ENCODE measurements at regions not wholly inside any gene's neighbourhood (a gene's known extent, or its start where the extent isn't known, plus 50 kb on each side); places are given as distances from the start of the nearest gene placed in this dataset.

GRCh38 chr14:61965030-61965745 is 203.0 kb downstream of the SNAPC1 start:
- H3K27me3 ChIP-seq (ENCODE audit: control insufficient read depth, insufficient read depth, low read length): no peaks in the 10 kb centered on the region
- H3K4me3 ChIP-seq (ENCODE audit: low read length): no peak overlapping the region
- H3K36me3 ChIP-seq (ENCODE audit: control insufficient read depth, insufficient read depth, low read length): no peaks in the 10 kb centered on the region
- H3K9me3 ChIP-seq (ENCODE audit: control insufficient read depth, low read depth, low read length): no peaks in the 10 kb centered on the region
- no peak overlapping the region for H3K27ac ChIP-seq (ENCODE audit: low read length)
- no peak for DNase-seq
- H3K4me1 ChIP-seq (ENCODE audit: control insufficient read depth, insufficient read depth, low read length): no peaks in the 10 kb centered on the region
- WGBS (ENCODE audit: insufficient coverage, low lambda C conversion rate): 80% methylated on average over 1 of the region's 2 CpGs

DNA sequence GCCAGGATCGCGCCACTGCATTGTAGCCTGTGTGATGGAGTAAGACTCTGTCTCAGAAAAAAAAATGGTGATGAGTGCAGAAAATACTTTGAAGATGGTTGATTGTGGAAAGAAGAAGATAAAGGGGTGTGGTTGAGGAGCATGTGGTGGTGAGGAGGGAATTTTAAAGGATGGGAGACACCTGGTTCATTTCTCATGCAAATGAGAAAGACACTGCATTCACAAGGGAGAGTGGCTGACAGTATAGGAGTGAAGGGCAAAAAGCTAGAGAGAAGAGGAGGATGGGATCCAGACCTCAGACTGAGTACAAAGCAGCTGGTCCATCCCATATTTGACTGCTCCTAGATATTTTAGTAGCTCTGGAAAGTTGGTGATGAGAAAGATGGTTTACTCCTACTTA is 206.0 kb downstream of the SNAPC1 start:
- Histone ChIP-seq H3K9me3 (ENCODE audit: control insufficient read depth, low read depth, low read length) (no peaks in the 10 kb centered on the region), H3K36me3 (ENCODE audit: control insufficient read depth, insufficient read depth, low read length) (no peaks in the 10 kb centered on the region), H3K27me3 (ENCODE audit: control insufficient read depth, insufficient read depth, low read length) (no peaks in the 10 kb centered on the region), H3K4me1 (ENCODE audit: control insufficient read depth, insufficient read depth, low read length) (no peaks in the 10 kb centered on the region), H3K4me3 (ENCODE audit: low read length) (no peak overlapping the region), H3K27ac (ENCODE audit: low read length) (no peak overlapping the region)
- DNase-seq: no peak
- WGBS (ENCODE audit: insufficient coverage, low lambda C conversion rate): 100% methylated on average over 2 of the region's 2 CpGs

DNA sequence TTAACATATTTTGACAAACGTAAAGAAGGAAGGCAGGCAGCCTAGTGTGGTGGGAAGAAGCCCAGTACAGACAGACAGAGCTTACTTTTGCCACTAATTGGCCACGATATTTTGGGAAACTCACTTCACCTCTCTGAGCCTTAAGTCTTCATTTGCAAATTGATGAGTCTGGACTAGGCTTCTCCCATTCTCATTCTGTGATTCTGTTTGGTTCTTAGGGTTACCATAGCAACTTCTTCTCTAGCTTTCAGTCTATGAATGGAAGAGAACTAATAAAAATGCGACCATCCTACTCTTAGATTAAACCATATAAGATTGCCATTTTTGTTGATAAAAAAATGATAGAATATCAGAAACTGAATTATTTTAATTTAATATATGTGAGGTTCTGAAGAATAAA is 210.5 kb downstream of the SNAPC1 start:
- no peaks in the 10 kb centered on the region for H3K36me3 ChIP-seq (ENCODE audit: control insufficient read depth, insufficient read depth, low read length)
- no CpG with 5 or more reads among the region's 3 CpGs for WGBS (ENCODE audit: insufficient coverage, low lambda C conversion rate)

GRCh38 chr14:61973981-61974380 is 211.8 kb downstream of the SNAPC1 start:
- no peaks in the 10 kb centered on the region for H3K4me1 ChIP-seq (ENCODE audit: control insufficient read depth, insufficient read depth, low read length)
- H3K36me3 ChIP-seq (ENCODE audit: control insufficient read depth, insufficient read depth, low read length): no peaks in the 10 kb centered on the region
- no peaks in the 10 kb centered on the region for H3K9me3 ChIP-seq (ENCODE audit: control insufficient read depth, low read depth, low read length)
- H3K4me3 ChIP-seq (ENCODE audit: low read length): no peak overlapping the region
- no peak for DNase-seq
- 100% methylated on average over 2 of the region's 5 CpGs for WGBS (ENCODE audit: insufficient coverage, low lambda C conversion rate)
- no peaks in the 10 kb centered on the region for H3K27me3 ChIP-seq (ENCODE audit: control insufficient read depth, insufficient read depth, low read length)
- no peak overlapping the region for H3K27ac ChIP-seq (ENCODE audit: low read length)

More for the DNA sequence above, 210.5 kb downstream of the SNAPC1 start:
- Histone ChIP-seq H3K4me3 (ENCODE audit: low read length) (no peak overlapping the region), H3K27ac (ENCODE audit: low read length) (no peak overlapping the region), H3K9me3 (ENCODE audit: control insufficient read depth, low read depth, low read length) (no peaks in the 10 kb centered on the region), H3K4me1 (ENCODE audit: control insufficient read depth, insufficient read depth, low read length) (no peaks in the 10 kb centered on the region), H3K27me3 (ENCODE audit: control insufficient read depth, insufficient read depth, low read length) (no peaks in the 10 kb centered on the region)
- no peak for DNase-seq

GRCh38 chr14:61977217-61977616 is 215.0 kb downstream of the SNAPC1 start:
- DNase-seq: no peak
- no peaks in the 10 kb centered on the region for H3K4me1 ChIP-seq (ENCODE audit: control insufficient read depth, insufficient read depth, low read length)
- H3K36me3 ChIP-seq (ENCODE audit: control insufficient read depth, insufficient read depth, low read length): no peaks in the 10 kb centered on the region
- no peak overlapping the region for H3K4me3 ChIP-seq (ENCODE audit: low read length)
- no peak overlapping the region for H3K27ac ChIP-seq (ENCODE audit: low read length)
- no peaks in the 10 kb centered on the region for H3K9me3 ChIP-seq (ENCODE audit: control insufficient read depth, low read depth, low read length)
- no peaks in the 10 kb centered on the region for H3K27me3 ChIP-seq (ENCODE audit: control insufficient read depth, insufficient read depth, low read length)

- no peak overlapping the region for H3K4me3 ChIP-seq (ENCODE audit: low read length)
- H3K4me1 ChIP-seq (ENCODE audit: control insufficient read depth, insufficient read depth, low read length): no peaks in the 10 kb centered on the region
- DNase-seq: no peak
- no peaks in the 10 kb centered on the region for H3K27me3 ChIP-seq (ENCODE audit: control insufficient read depth, insufficient read depth, low read length)
- H3K9me3 ChIP-seq (ENCODE audit: control insufficient read depth, low read depth, low read length): no peaks in the 10 kb centered on the region
- WGBS (ENCODE audit: insufficient coverage, low lambda C conversion rate): 100% methylated on average over 1 of the region's 2 CpGs
- no peak overlapping the region for H3K27ac ChIP-seq (ENCODE audit: low read length)
- H3K36me3 ChIP-seq (ENCODE audit: control insufficient read depth, insufficient read depth, low read length): no peaks in the 10 kb centered on the region
Observed at GRCh38 chr14:61988240-61988639, 226.0 kb downstream of the SNAPC1 start.

DNA sequence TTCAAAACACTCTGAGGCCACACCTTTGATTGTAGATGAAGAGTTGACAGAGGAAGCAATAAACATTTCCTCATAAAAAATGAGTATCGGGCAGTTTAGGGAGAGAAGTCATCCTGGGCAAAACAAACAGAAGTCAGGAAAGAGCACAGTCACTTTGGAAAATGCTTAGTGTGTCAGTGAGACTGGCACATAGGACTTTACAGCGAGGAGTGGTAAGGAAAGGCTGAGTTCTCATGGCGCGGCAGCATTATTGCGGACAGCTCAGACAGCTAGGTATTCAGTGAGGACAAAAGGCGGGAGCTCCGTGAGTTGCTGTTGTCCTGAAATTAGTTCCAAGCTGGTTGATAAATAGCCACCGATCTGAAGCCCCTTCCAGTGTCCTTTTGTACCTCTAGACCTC is 229.9 kb downstream of the SNAPC1 start:
- no peaks in the 10 kb centered on the region for H3K27me3 ChIP-seq (ENCODE audit: control insufficient read depth, insufficient read depth, low read length)
- H3K27ac ChIP-seq (ENCODE audit: low read length): no peak overlapping the region
- H3K4me3 ChIP-seq (ENCODE audit: low read length): no peak overlapping the region
- no peaks in the 10 kb centered on the region for H3K9me3 ChIP-seq (ENCODE audit: control insufficient read depth, low read depth, low read length)
- DNase-seq: peak; percentile 4 to 13
- no peaks in the 10 kb centered on the region for H3K4me1 ChIP-seq (ENCODE audit: control insufficient read depth, insufficient read depth, low read length)
- H3K36me3 ChIP-seq (ENCODE audit: control insufficient read depth, insufficient read depth, low read length): no peaks in the 10 kb centered on the region
- WGBS (ENCODE audit: insufficient coverage, low lambda C conversion rate): 40% methylated on average over 1 of the region's 8 CpGs

DNA sequence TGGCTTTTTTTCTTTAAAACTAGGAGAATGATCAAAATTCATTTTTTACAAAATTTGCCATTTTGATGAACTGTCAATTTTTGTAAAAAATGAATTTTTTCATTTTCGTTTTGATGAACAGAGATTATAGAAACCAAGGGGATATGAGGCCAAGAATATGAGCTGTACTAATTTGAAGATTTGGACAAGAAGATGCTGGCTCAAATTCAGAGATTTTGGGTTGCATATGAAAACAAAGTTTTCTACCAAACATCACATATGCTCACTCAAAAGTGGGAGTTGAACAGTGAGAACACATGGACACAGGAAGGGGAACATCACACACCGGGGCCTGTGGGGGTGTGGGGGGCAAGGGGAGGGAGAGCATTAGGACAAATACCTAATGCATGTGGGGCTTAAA is 230.7 kb downstream of the SNAPC1 start:
- DNase-seq: no peak
- H3K9me3 ChIP-seq (ENCODE audit: control insufficient read depth, low read depth, low read length): no peaks in the 10 kb centered on the region
- no peak overlapping the region for H3K4me3 ChIP-seq (ENCODE audit: low read length)
- H3K27ac ChIP-seq (ENCODE audit: low read length): no peak overlapping the region
- no peaks in the 10 kb centered on the region for H3K36me3 ChIP-seq (ENCODE audit: control insufficient read depth, insufficient read depth, low read length)
- no peaks in the 10 kb centered on the region for H3K27me3 ChIP-seq (ENCODE audit: control insufficient read depth, insufficient read depth, low read length)
- WGBS (ENCODE audit: insufficient coverage, low lambda C conversion rate): 71% methylated on average over 1 of the region's 2 CpGs
- H3K4me1 ChIP-seq (ENCODE audit: control insufficient read depth, insufficient read depth, low read length): no peaks in the 10 kb centered on the region

DNA sequence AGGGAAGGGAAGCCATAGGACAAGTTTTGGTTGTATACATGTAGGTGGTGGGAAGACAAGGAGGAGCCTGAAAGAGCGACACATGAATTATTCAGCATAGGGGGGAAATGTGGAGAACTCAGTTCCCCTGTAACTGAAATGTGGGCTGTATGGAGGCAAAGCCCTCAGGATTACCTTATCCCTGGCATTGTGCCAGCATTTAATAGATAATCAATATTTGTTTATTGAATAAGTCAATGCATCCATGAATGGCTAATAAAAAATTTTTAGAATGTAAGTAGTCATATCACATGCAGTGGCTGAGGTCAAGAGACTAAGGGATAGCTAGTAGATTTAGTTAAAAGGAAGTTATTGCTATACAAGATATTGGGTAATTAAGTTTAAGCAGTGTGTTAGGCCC is 232.4 kb downstream of the SNAPC1 start:
- Histone ChIP-seq H3K4me3 (ENCODE audit: low read length) (no peak overlapping the region), H3K27me3 (ENCODE audit: control insufficient read depth, insufficient read depth, low read length) (no peaks in the 10 kb centered on the region), H3K9me3 (ENCODE audit: control insufficient read depth, low read depth, low read length) (no peaks in the 10 kb centered on the region), H3K27ac (ENCODE audit: low read length) (no peak overlapping the region), H3K36me3 (ENCODE audit: control insufficient read depth, insufficient read depth, low read length) (no peaks in the 10 kb centered on the region), H3K4me1 (ENCODE audit: control insufficient read depth, insufficient read depth, low read length) (no peaks in the 10 kb centered on the region)
- DNase-seq: no peak
- WGBS (ENCODE audit: insufficient coverage, low lambda C conversion rate): 100% methylated on average over 1 of the region's 1 CpG

DNA sequence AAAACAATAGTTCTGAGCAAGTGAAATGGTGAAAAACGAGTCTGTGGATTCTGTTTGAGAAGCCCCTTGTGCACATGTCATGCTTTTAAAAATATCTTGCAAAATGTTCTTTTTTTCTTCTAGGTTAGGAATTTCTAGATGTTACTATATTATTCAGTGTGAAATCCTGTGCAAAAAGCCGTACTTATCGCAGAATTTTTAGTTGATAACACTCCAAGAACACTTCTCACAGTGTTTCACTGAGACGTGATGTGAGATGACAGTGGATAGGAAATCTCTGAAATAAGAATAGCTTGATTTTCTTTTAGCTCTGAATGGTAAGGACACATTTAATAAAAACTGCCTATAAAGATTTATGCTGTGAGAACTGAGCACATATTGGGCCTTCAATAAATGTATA is 234.5 kb downstream of the SNAPC1 start:
- Histone ChIP-seq H3K36me3 (ENCODE audit: control insufficient read depth, insufficient read depth, low read length) (no peaks in the 10 kb centered on the region), H3K4me3 (ENCODE audit: low read length) (no peak overlapping the region), H3K27me3 (ENCODE audit: control insufficient read depth, insufficient read depth, low read length) (no peaks in the 10 kb centered on the region), H3K9me3 (ENCODE audit: control insufficient read depth, low read depth, low read length) (no peaks in the 10 kb centered on the region), H3K4me1 (ENCODE audit: control insufficient read depth, insufficient read depth, low read length) (no peaks in the 10 kb centered on the region), H3K27ac (ENCODE audit: low read length) (no peak overlapping the region)
- DNase-seq: no peak
- WGBS (ENCODE audit: insufficient coverage, low lambda C conversion rate): 100% methylated on average over 2 of the region's 4 CpGs

DNA sequence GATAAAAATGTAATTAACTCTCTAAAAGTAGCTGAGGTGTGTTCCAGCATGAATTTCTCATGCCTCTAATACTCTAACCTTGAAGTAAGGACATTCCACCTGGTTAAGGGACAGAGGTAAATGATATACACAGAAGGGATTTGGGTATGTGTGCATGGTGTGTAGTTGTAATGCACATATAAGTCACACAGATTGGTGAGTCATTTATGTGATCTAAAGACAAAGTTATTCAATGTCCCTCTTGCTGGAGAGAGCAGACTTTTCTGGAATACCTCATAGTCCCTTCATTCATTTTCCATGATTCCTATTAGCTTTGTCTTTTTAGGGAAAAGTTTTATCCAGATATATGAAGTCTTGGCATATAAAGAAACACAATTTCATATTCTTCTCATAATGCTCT is 234.9 kb downstream of the SNAPC1 start:
- Histone ChIP-seq H3K9me3 (ENCODE audit: control insufficient read depth, low read depth, low read length) (no peaks in the 10 kb centered on the region), H3K36me3 (ENCODE audit: control insufficient read depth, insufficient read depth, low read length) (no peaks in the 10 kb centered on the region), H3K27me3 (ENCODE audit: control insufficient read depth, insufficient read depth, low read length) (no peaks in the 10 kb centered on the region)

More for the DNA sequence above, 234.9 kb downstream of the SNAPC1 start:
- DNase-seq: no peak
- no peaks in the 10 kb centered on the region for H3K4me1 ChIP-seq (ENCODE audit: control insufficient read depth, insufficient read depth, low read length)
- no peak overlapping the region for H3K27ac ChIP-seq (ENCODE audit: low read length)
- no peak overlapping the region for H3K4me3 ChIP-seq (ENCODE audit: low read length)

All from large intestine (tissue), 3 donors.